ENCODE measurements at regions not wholly inside any gene's neighbourhood (a gene's known extent, or its start where the extent isn't known, plus 50 kb on each side); places are given as distances from the start of the nearest gene placed in this dataset.

GRCh38 chr4:127055357-127055756 is 577.4 kb upstream of the INTU start:
- Histone ChIP-seq H3K27me3 (ENCODE audit: control insufficient read depth in 2 of 2, insufficient read depth in 1 of 2, low read length in 1 of 2) (no peaks in the 10 kb centered on the region), H3K4me1 (ENCODE audit: control insufficient read depth in 2 of 2, insufficient read depth in 2 of 2, low read length in 2 of 2) (no peaks in the 10 kb centered on the region), H3K27ac (ENCODE audit: low read depth in 1 of 2, low read length in 1 of 2) (no peak overlapping the region), H3K36me3 (ENCODE audit: control insufficient read depth in 2 of 2, insufficient read depth in 2 of 2, low read length in 1 of 2) (no peaks in the 10 kb centered on the region), H3K4me3 (ENCODE audit: low read length in 2 of 2) (no peak overlapping the region), H3K9me3 (ENCODE audit: control insufficient read depth in 2 of 2, insufficient read depth in 1 of 2, low read length in 1 of 2) (peaks cover 0 to 10% of the 10 kb centered on the region in 2 donors)
- 77% methylated on average over 1 of the region's 1 CpG for WGBS
- peak in 1 of 9 donors; percentile 3 for DNase-seq (ENCODE audit: low read depth in 6 of 9, low spot score in 9 of 9)

DNA sequence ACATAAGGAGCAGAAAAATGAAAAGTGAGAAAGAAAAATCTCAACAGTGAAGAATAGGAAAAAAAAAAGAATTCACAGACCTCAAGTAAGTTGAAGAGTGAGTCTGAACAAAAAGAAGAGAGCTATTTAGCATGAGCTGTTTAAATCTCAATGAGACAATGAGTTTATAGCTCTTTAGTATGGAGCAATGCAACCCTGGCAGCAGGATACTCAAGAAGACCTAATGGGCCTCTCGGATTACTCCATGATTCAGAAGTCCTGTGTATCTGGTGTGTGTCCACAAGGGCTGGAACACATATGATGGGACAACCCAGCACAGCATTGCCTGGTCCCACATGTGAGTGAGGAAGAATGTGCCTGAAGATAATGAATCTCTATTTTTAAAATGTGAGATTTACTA is 563.1 kb upstream of the INTU start:
- Histone ChIP-seq H3K4me1 (ENCODE audit: control insufficient read depth in 2 of 2, insufficient read depth in 2 of 2, low read length in 2 of 2) (no peaks in the 10 kb centered on the region), H3K9me3 (ENCODE audit: control insufficient read depth in 2 of 2, insufficient read depth in 1 of 2, low read length in 1 of 2) (peaks cover 0 to 8% of the 10 kb centered on the region in 2 donors), H3K4me3 (ENCODE audit: low read length in 2 of 2) (no peak overlapping the region), H3K27ac (ENCODE audit: low read depth in 1 of 2, low read length in 1 of 2) (no peak overlapping the region), H3K36me3 (ENCODE audit: control insufficient read depth in 2 of 2, insufficient read depth in 2 of 2, low read length in 1 of 2) (no peaks in the 10 kb centered on the region), H3K27me3 (ENCODE audit: control insufficient read depth in 2 of 2, insufficient read depth in 1 of 2, low read length in 1 of 2) (no peaks in the 10 kb centered on the region)
- no peak for DNase-seq (ENCODE audit: low read depth in 6 of 9, low spot score in 9 of 9)
- 86% methylated on average over 1 of the region's 1 CpG for WGBS

DNA sequence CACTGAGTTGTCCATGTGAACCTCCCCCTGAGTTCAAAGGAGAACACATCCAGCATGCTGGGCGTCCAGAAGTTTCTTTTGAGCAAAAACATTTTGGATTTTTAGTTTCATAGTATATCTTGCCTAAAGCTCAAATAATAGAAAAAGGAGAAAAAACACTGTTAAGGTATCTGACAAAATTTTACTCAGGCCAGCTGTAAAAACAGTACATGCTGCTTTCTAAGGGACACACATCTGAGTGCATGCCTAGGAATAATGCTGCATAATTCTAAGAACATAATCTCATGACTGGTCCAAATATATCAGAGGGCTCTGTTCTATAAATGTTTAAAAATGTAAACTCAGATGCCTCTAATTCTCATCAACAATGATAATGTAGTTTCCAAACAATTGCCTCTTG is 561.3 kb upstream of the INTU start:
- Histone ChIP-seq H3K27me3 (ENCODE audit: control insufficient read depth in 2 of 2, insufficient read depth in 1 of 2, low read length in 1 of 2) (no peaks in the 10 kb centered on the region), H3K36me3 (ENCODE audit: control insufficient read depth in 2 of 2, insufficient read depth in 2 of 2, low read length in 1 of 2) (no peaks in the 10 kb centered on the region), H3K9me3 (ENCODE audit: control insufficient read depth in 2 of 2, insufficient read depth in 1 of 2, low read length in 1 of 2) (peaks cover 0 to 9% of the 10 kb centered on the region in 2 donors), H3K4me1 (ENCODE audit: control insufficient read depth in 2 of 2, insufficient read depth in 2 of 2, low read length in 2 of 2) (no peaks in the 10 kb centered on the region), H3K4me3 (ENCODE audit: low read length in 2 of 2) (no peak overlapping the region), H3K27ac (ENCODE audit: low read depth in 1 of 2, low read length in 1 of 2) (no peak overlapping the region)
- 87% methylated on average over 1 of the region's 1 CpG for WGBS
- no peak for DNase-seq (ENCODE audit: low read depth in 6 of 9, low spot score in 9 of 9)

GRCh38 chr4:127080141-127080540 is 552.6 kb upstream of the INTU start:
- H3K27me3 ChIP-seq (ENCODE audit: control insufficient read depth in 2 of 2, insufficient read depth in 1 of 2, low read length in 1 of 2), result no peaks in the 10 kb centered on the region
- H3K4me3 ChIP-seq (ENCODE audit: low read length in 2 of 2), result no peak overlapping the region
- no peaks in the 10 kb centered on the region for H3K36me3 ChIP-seq (ENCODE audit: control insufficient read depth in 2 of 2, insufficient read depth in 2 of 2, low read length in 1 of 2)
- WGBS, result 77% methylated on average over 5 of the region's 5 CpGs
- H3K4me1 ChIP-seq (ENCODE audit: control insufficient read depth in 2 of 2, insufficient read depth in 2 of 2, low read length in 2 of 2), result no peaks in the 10 kb centered on the region
- DNase-seq (ENCODE audit: low read depth in 6 of 9, low spot score in 9 of 9), result no peak
- H3K27ac ChIP-seq (ENCODE audit: low read depth in 1 of 2, low read length in 1 of 2), result no peak overlapping the region
- peaks cover 2 to 12% of the 10 kb centered on the region in 2 donors for H3K9me3 ChIP-seq (ENCODE audit: control insufficient read depth in 2 of 2, insufficient read depth in 1 of 2, low read length in 1 of 2)

- no peak overlapping the region for H3K27ac ChIP-seq (ENCODE audit: low read depth in 1 of 2, low read length in 1 of 2)
- H3K36me3 ChIP-seq (ENCODE audit: control insufficient read depth in 2 of 2, insufficient read depth in 2 of 2, low read length in 1 of 2), result no peaks in the 10 kb centered on the region
- H3K4me1 ChIP-seq (ENCODE audit: control insufficient read depth in 2 of 2, insufficient read depth in 2 of 2, low read length in 2 of 2), result no peaks in the 10 kb centered on the region
- H3K4me3 ChIP-seq (ENCODE audit: low read length in 2 of 2), result no peak overlapping the region
- 96% methylated on average over 1 of the region's 1 CpG for WGBS
- H3K9me3 ChIP-seq (ENCODE audit: control insufficient read depth in 2 of 2, insufficient read depth in 1 of 2, low read length in 1 of 2), result peaks cover 2 to 12% of the 10 kb centered on the region in 2 donors
- H3K27me3 ChIP-seq (ENCODE audit: control insufficient read depth in 2 of 2, insufficient read depth in 1 of 2, low read length in 1 of 2), result no peaks in the 10 kb centered on the region
- DNase-seq (ENCODE audit: low read depth in 6 of 9, low spot score in 9 of 9), result no peak
Measured at GRCh38 chr4:127081041-127081440, 551.7 kb upstream of the INTU start.

DNA sequence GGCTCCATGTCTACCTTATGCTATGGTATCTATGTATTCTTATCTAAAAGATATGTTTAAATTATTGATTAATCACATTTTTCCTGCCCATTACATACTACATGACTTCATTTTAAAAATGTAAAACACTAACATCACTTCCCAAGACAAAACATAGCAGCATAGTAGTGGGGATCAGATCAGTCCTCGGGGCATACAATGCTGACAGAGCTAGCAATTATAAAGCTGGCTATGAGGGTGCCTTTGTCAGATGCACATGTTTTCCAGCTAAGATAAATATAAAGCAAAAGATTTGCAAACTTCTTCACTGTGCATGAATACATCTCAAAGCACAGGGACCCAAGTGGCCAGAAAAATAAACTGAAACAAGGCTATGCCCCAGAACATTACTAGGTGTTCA is 549.8 kb upstream of the INTU start:
- H3K27ac ChIP-seq (ENCODE audit: low read depth in 1 of 2, low read length in 1 of 2), result no peak overlapping the region
- H3K4me3 ChIP-seq (ENCODE audit: low read length in 2 of 2), result no peak overlapping the region
- 79% methylated on average over 1 of the region's 1 CpG for WGBS
- peaks cover 0 to 13% of the 10 kb centered on the region in 2 donors for H3K9me3 ChIP-seq (ENCODE audit: control insufficient read depth in 2 of 2, insufficient read depth in 1 of 2, low read length in 1 of 2)
- no peak for DNase-seq (ENCODE audit: low read depth in 6 of 9, low spot score in 9 of 9)
- H3K36me3 ChIP-seq (ENCODE audit: control insufficient read depth in 2 of 2, insufficient read depth in 2 of 2, low read length in 1 of 2), result no peaks in the 10 kb centered on the region
- H3K4me1 ChIP-seq (ENCODE audit: control insufficient read depth in 2 of 2, insufficient read depth in 2 of 2, low read length in 2 of 2), result no peaks in the 10 kb centered on the region
- no peaks in the 10 kb centered on the region for H3K27me3 ChIP-seq (ENCODE audit: control insufficient read depth in 2 of 2, insufficient read depth in 1 of 2, low read length in 1 of 2)

DNA sequence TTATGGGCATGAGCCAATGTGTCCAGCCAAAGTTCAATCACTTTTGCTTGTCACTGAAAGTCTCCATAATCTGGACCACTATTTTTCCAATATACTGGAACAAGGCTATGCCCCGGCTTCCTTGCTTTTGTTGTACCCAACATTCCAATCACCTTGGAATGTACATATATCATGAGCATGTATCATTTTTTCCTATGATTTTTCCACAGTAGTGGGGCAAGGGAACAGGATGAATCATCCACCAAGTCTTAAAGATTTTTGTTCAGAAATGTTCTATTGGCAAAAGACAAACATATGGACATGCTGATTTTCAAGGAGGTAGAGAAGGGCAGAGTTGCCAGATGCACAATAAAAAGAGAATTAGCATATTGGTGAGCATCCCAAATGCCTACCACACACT is 548.1 kb upstream of the INTU start:
- no peak for DNase-seq (ENCODE audit: low read depth in 6 of 9, low spot score in 9 of 9)
- Histone ChIP-seq H3K4me1 (ENCODE audit: control insufficient read depth in 2 of 2, insufficient read depth in 2 of 2, low read length in 2 of 2) (no peaks in the 10 kb centered on the region), H3K9me3 (ENCODE audit: control insufficient read depth in 2 of 2, insufficient read depth in 1 of 2, low read length in 1 of 2) (peaks cover 0 to 22% of the 10 kb centered on the region in 2 donors), H3K4me3 (ENCODE audit: low read length in 2 of 2) (no peak overlapping the region), H3K27me3 (ENCODE audit: control insufficient read depth in 2 of 2, insufficient read depth in 1 of 2, low read length in 1 of 2) (no peaks in the 10 kb centered on the region), H3K27ac (ENCODE audit: low read depth in 1 of 2, low read length in 1 of 2) (no peak overlapping the region), H3K36me3 (ENCODE audit: control insufficient read depth in 2 of 2, insufficient read depth in 2 of 2, low read length in 1 of 2) (no peaks in the 10 kb centered on the region)
- WGBS, result 99% methylated on average over 1 of the region's 1 CpG

- Histone ChIP-seq H3K4me3 (ENCODE audit: low read length in 2 of 2) (no peak overlapping the region), H3K27me3 (ENCODE audit: control insufficient read depth in 2 of 2, insufficient read depth in 1 of 2, low read length in 1 of 2) (no peaks in the 10 kb centered on the region), H3K9me3 (ENCODE audit: control insufficient read depth in 2 of 2, insufficient read depth in 1 of 2, low read length in 1 of 2) (no peaks in the 10 kb centered on the region), H3K27ac (ENCODE audit: low read depth in 1 of 2, low read length in 1 of 2) (no peak overlapping the region), H3K4me1 (ENCODE audit: control insufficient read depth in 2 of 2, insufficient read depth in 2 of 2, low read length in 2 of 2) (no peaks in the 10 kb centered on the region), H3K36me3 (ENCODE audit: control insufficient read depth in 2 of 2, insufficient read depth in 2 of 2, low read length in 1 of 2) (no peaks in the 10 kb centered on the region)
- 95% methylated on average over 2 of the region's 2 CpGs for WGBS
- no peak for DNase-seq (ENCODE audit: low read depth in 6 of 9, low spot score in 9 of 9)
Measured at GRCh38 chr4:127097061-127097460, 535.7 kb upstream of the INTU start.

- 95% methylated on average over 1 of the region's 1 CpG for WGBS
- no peak for DNase-seq (ENCODE audit: low read depth in 6 of 9, low spot score in 9 of 9)
- H3K4me3 ChIP-seq (ENCODE audit: low read length in 2 of 2), result no peak overlapping the region
- H3K4me1 ChIP-seq (ENCODE audit: control insufficient read depth in 2 of 2, insufficient read depth in 2 of 2, low read length in 2 of 2), result no peaks in the 10 kb centered on the region
- H3K27me3 ChIP-seq (ENCODE audit: control insufficient read depth in 2 of 2, insufficient read depth in 1 of 2, low read length in 1 of 2), result no peaks in the 10 kb centered on the region
- no peaks in the 10 kb centered on the region for H3K36me3 ChIP-seq (ENCODE audit: control insufficient read depth in 2 of 2, insufficient read depth in 2 of 2, low read length in 1 of 2)
- no peaks in the 10 kb centered on the region for H3K9me3 ChIP-seq (ENCODE audit: control insufficient read depth in 2 of 2, insufficient read depth in 1 of 2, low read length in 1 of 2)
- no peak overlapping the region for H3K27ac ChIP-seq (ENCODE audit: low read depth in 1 of 2, low read length in 1 of 2)
Measured at GRCh38 chr4:127102361-127102760, 530.4 kb upstream of the INTU start.

GRCh38 chr4:127103681-127104115 is 529.1 kb upstream of the INTU start:
- H3K27me3 ChIP-seq (ENCODE audit: control insufficient read depth in 2 of 2, insufficient read depth in 1 of 2, low read length in 1 of 2), result no peaks in the 10 kb centered on the region
- no peaks in the 10 kb centered on the region for H3K9me3 ChIP-seq (ENCODE audit: control insufficient read depth in 2 of 2, insufficient read depth in 1 of 2, low read length in 1 of 2)
- no peaks in the 10 kb centered on the region for H3K36me3 ChIP-seq (ENCODE audit: control insufficient read depth in 2 of 2, insufficient read depth in 2 of 2, low read length in 1 of 2)
- H3K4me3 ChIP-seq (ENCODE audit: low read length in 2 of 2), result no peak overlapping the region
- WGBS, result 90% methylated on average over 3 of the region's 3 CpGs
- H3K27ac ChIP-seq (ENCODE audit: low read depth in 1 of 2, low read length in 1 of 2), result peak overlapping the region in 1 of 2 donors; percentile 27
- H3K4me1 ChIP-seq (ENCODE audit: control insufficient read depth in 2 of 2, insufficient read depth in 2 of 2, low read length in 2 of 2), result no peaks in the 10 kb centered on the region
- no peak for DNase-seq (ENCODE audit: low read depth in 6 of 9, low spot score in 9 of 9)
